HepG2 (cell line): ENCODE measurements at regions not wholly inside any gene's neighbourhood (a gene's known extent, or its start where the extent isn't known, plus 50 kb on each side); places are given as distances from the start of the nearest gene placed in this dataset.

Source experiments
- ATAC-seq: fragments of 200-7000 bp; cut with Tn5 transposase; 3 replicates; pipeline ENCODE4 v1.9.1; 2020; ENCODE audit warnings: mild to moderate bottlenecking, moderate library complexity
- BruUV-seq: library from RNA; stranded (reverse); fragments of 400-500 nt; replicated peaks from 2 replicates; lab custom pipeline; 2021; lab: Mats Ljungman, UMichigan
- CTCF ChIA-PET: fragments of 300-600 bp; formaldehyde crosslinking; extraction: SDS; loops from one replicate; lab custom pipeline; 2021; ENCODE audit warnings: low total read pairs, inconsistent platforms, low intra/inter-chr PET ratio; lab: Yijun Ruan, JAX
- POLR2A ChIA-PET: fragments of 350-600 bp; sonication (Branson Sonifier 250); formaldehyde crosslinking; loops from one replicate; lab custom pipeline; 2020; ENCODE audit warnings: antibody characterized with exemption, inconsistent platforms; lab: Yijun Ruan, JAX
- DNase-seq: peaks from one replicate; pipeline ENCODE4 v3.0.0-alpha.2; 2015; ENCODE audit warnings: low spot score
- FAIRE-seq: peaks from 3 replicates; lab custom pipeline; 2011; peaks lifted over from hg19 to GRCh38; lab: Jason Lieb, UNC
- H2AFZ ChIP-seq: one replicate; pipeline ENCODE4 v1.6.1; 2011; ENCODE audit warnings: low read length, inconsistent platforms
- H3K27ac ChIP-seq: fragments of 300-600 bp; 3 replicates; pipeline ENCODE4 v1.8.0; 2011; ENCODE audit warnings: mixed run types, mild to moderate bottlenecking, mixed read lengths, low read length, inconsistent platforms; ENCODE audit not compliant: insufficient read depth; ENCODE audit errors: extremely low read length
- H3K27me3 ChIP-seq, 2 experiments: fragments of 200-600 bp in 1 of 2; 2 replicates in 1 of 2; 3 replicates in 1 of 2; pipeline versions ENCODE4 v1.6.0 to v1.8.0; 2011; ENCODE audit warnings: low read length in 2 of 2, mild to moderate bottlenecking in 2 of 2, moderate library complexity in 2 of 2, inconsistent platforms in 1 of 2; ENCODE audit not compliant: insufficient read depth in 2 of 2, control insufficient read depth in 1 of 2
- H3K36me3 ChIP-seq, 2 experiments: fragments of 200-600 bp in 1 of 2; replicated peaks in 1 of 2; 2 replicates in 1 of 2; 3 replicates in 1 of 2; pipeline versions ENCODE4 v1.5.1 to v1.8.0; 2011; ENCODE audit warnings: low read length in 2 of 2, inconsistent platforms in 1 of 2; ENCODE audit not compliant: insufficient read depth in 2 of 2, control insufficient read depth in 1 of 2
- H3K4me1 ChIP-seq: 2 replicates; pipeline ENCODE4 v1.5.1; 2012; ENCODE audit warnings: low read length, inconsistent platforms; ENCODE audit not compliant: insufficient read depth
- H3K4me2 ChIP-seq: 2 replicates; pipeline ENCODE4 v1.6.0; 2011; ENCODE audit warnings: low read depth, low read length, inconsistent platforms
- H3K4me3 ChIP-seq, 3 experiments: fragments of 200-600 bp in 1 of 3; sonication (generic), shearing (Covaris generic) in 1 of 3; replicated peaks in 1 of 3; 2 replicates each; pipeline ENCODE4 v1.5.1; 2011 to 2016; ENCODE audit warnings: low read length in 3 of 3, inconsistent platforms in 2 of 3, low read depth in 2 of 3, mild to moderate bottlenecking in 2 of 3, control low read depth in 1 of 3, mixed read lengths in 1 of 3; ENCODE audit not compliant: insufficient read depth in 1 of 3
- H3K79me2 ChIP-seq: one replicate; pipeline ENCODE4 v1.6.1; 2011; ENCODE audit warnings: low read length, inconsistent platforms; ENCODE audit not compliant: insufficient read depth
- H3K9ac ChIP-seq: 2 replicates; pipeline ENCODE4 v1.6.0; 2011; ENCODE audit warnings: mild to moderate bottlenecking, low read depth, low read length, inconsistent platforms; ENCODE audit not compliant: insufficient read depth
- H3K9me3 ChIP-seq: 2 replicates; pipeline ENCODE4 v1.5.1; 2012; ENCODE audit warnings: mild to moderate bottlenecking, low read length
- H4K20me1 ChIP-seq: 2 replicates; pipeline ENCODE4 v1.6.0; 2011; ENCODE audit warnings: inconsistent platforms, mild to moderate bottlenecking, low read length, moderate library complexity; ENCODE audit not compliant: insufficient read depth
- AHR ChIP-seq: IDR thresholded peaks from 2 replicates; pipeline ENCODE4 v1.6.1; 2018; ENCODE audit warnings: missing genetic modification reagents, missing compliant biosample characterization
- BCL6 ChIP-seq: IDR thresholded peaks from 2 replicates; pipeline ENCODE4 v1.6.1; 2016; ENCODE audit warnings: missing genetic modification reagents, missing compliant biosample characterization
- ELF4 ChIP-seq: sonication (generic); formaldehyde crosslinking; IDR thresholded peaks from 2 replicates; pipeline ENCODE4 v1.5.0; 2020; ENCODE audit warnings: missing genetic modification reagents, mild to moderate bottlenecking, moderate library complexity, borderline replicate concordance
- HDAC1 ChIP-seq: sonication (generic); formaldehyde crosslinking; IDR thresholded peaks from 2 replicates; pipeline ENCODE4 v1.5.1; 2020; ENCODE audit warnings: mild to moderate bottlenecking, missing genetic modification reagents
- HINFP ChIP-seq: sonication (generic); formaldehyde crosslinking; IDR thresholded peaks from 2 replicates; pipeline ENCODE4 v1.4.0; 2020; ENCODE audit warnings: low read depth, mild to moderate bottlenecking, missing genetic modification reagents
- MEF2D ChIP-seq: sonication (generic); formaldehyde crosslinking; IDR thresholded peaks from 2 replicates; pipeline ENCODE4 v1.5.1; 2020; ENCODE audit warnings: mild to moderate bottlenecking, missing genetic modification reagents
- NR0B2 ChIP-seq: sonication (generic); formaldehyde crosslinking; IDR thresholded peaks from 2 replicates; pipeline ENCODE4 v1.4.0; 2020; ENCODE audit warnings: mild to moderate bottlenecking, missing genetic modification reagents
- ZBTB42 ChIP-seq: sonication (generic); formaldehyde crosslinking; IDR thresholded peaks from 2 replicates; pipeline ENCODE4 v1.5.0; 2020; ENCODE audit warnings: mild to moderate bottlenecking, missing genetic modification reagents
- ZNF235 ChIP-seq: sonication (generic); formaldehyde crosslinking; IDR thresholded peaks from 2 replicates; pipeline ENCODE4 v1.8.1; 2023; ENCODE audit warnings: mild to moderate bottlenecking, missing genetic modification reagents, borderline replicate concordance
- ZNF609 ChIP-seq: sonication (generic); formaldehyde crosslinking; IDR thresholded peaks from 2 replicates; pipeline ENCODE4 v1.4.0; 2020; ENCODE audit warnings: mild to moderate bottlenecking, missing genetic modification reagents, borderline replicate concordance
- ZNF687 ChIP-seq: sonication (generic); formaldehyde crosslinking; IDR thresholded peaks from 2 replicates; pipeline ENCODE4 v1.5.1; 2020; ENCODE audit warnings: mild to moderate bottlenecking, missing genetic modification reagents, moderate library complexity
- ZNF792 ChIP-seq: IDR thresholded peaks from 2 replicates; pipeline ENCODE4 v1.6.1; 2016
- WGBS: methylation state at CpG from one replicate; pipeline ENCODE4 v1.1.6; 2017; ENCODE audit warnings: low lambda C conversion rate; 5-methylcytosine and 5-hydroxymethylcytosine counted together
- in situ Hi-C: cut with HindIII; loops from 2 replicates; pipeline ENCODE4 v1.10.0; 2017; ENCODE audit warnings: low pct_unique_long_range_greater_than_20kb; ENCODE audit not compliant: extremely low pct_ligation_motif_present
- intact Hi-C: fragments of 100-400 bp; cut with micrococcal nuclease; formaldehyde crosslinking; loops from one replicate; pipeline ENCODE4 v1.10.0; 2022; ENCODE audit not compliant: unreplicated experiment

- TF ChIP-seq ZNF235 (CRISPR knock-in tag), result no peak
Measured at GRCh38 chr15:25236861-25237155, 202.0 kb downstream of the UBE3A start (continued).

DNA sequence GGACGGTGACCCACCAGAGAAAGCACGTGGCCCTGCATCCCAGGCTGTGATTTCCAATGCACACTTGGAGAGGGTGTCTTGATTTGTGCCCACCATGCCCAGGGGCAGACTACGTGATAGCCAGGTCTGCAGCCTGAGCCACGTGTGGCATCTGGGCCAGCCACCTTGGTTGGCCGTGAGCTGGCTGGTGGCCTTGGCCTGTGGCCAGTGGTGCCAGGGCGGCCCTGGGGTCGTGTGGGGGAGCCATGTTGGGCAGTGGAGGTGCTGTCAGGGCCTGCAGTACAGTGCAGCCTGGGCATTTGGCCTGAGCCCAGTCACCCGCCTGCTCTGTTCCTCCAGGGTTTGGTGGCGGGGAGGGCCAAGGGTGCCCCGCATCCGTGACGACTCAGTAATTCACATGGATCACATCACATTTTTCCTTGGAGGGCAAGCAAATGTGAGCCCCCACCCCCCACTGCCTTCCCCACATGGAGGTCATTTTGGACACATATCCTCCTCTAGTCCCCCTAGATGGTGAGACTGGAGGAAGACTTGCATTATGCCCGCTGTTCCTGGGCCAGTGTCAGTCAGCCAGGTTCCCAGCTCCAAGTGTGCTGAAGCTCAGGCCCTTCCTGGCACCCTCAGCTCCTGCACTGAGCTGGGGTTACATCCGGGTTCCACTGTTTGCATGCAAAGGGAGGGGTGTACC, 201.4 kb downstream of the UBE3A start:
- 47% methylated on average over 2 of the region's 14 CpGs for WGBS
- peaks cover 100% of the 10 kb centered on the region for H3K9me3 ChIP-seq
- no peaks in the 10 kb centered on the region for H3K79me2 ChIP-seq
- BruUV-seq, result no TSS peak
- no peak overlapping the region for H2AFZ ChIP-seq
- H3K27ac ChIP-seq, result no peak overlapping the region
- no peak for DNase-seq
- no peaks in the 10 kb centered on the region for H3K4me1 ChIP-seq
- intact Hi-C loops, result no loop called here
- no peaks in the 10 kb centered on the region for H4K20me1 ChIP-seq
- no peak overlapping the region for H3K9ac ChIP-seq
- no peaks in the 10 kb centered on the region for H3K36me3 ChIP-seq
- H3K4me2 ChIP-seq, result no peak overlapping the region
- no peak for FAIRE-seq
- H3K27me3 ChIP-seq, result no peaks in the 10 kb centered on the region
- in situ Hi-C loops, result no loop called here
- no peak overlapping the region for H3K4me3 ChIP-seq
- POLR2A ChIA-PET, result no interaction called here
- CTCF ChIA-PET, result no interaction called here
- no peak for ATAC-seq
- TF ChIP-seq ZNF609 (CRISPR knock-in tag) (no peak), BCL6 (CRISPR knock-in tag) (no peak), HINFP (CRISPR knock-in tag) (no peak), HDAC1 (no peak), ZBTB42 (no peak), MEF2D (CRISPR knock-in tag) (no peak), ZNF792 (no peak), ZNF687 (no peak), ELF4 (CRISPR knock-in tag) (no peak), AHR (CRISPR knock-in tag) (no peak), NR0B2 (CRISPR knock-in tag) (no peak)
